ENCODE measurements at regions not wholly inside any gene's neighbourhood (a gene's known extent, or its start where the extent isn't known, plus 50 kb on each side); places are given as distances from the start of the nearest gene placed in this dataset.

GRCh38 chr3:16024548-16024947 lies 149.9 kb upstream of the GALNT15 start:
- TF ChIP-seq CTCF (IDR thresholded peaks at IDR 0.05) = no peak

GRCh38 chr3:16026753-16027152 lies 147.7 kb upstream of the GALNT15 start:
- TF ChIP-seq CTCF (IDR thresholded peaks at IDR 0.05) = no peak

- TF ChIP-seq CTCF (IDR thresholded peaks at IDR 0.05) = no peak
Measured at GRCh38 chr3:16028604-16029003, 145.9 kb upstream of the GALNT15 start.

- no peak for TF ChIP-seq CTCF (IDR thresholded peaks at IDR 0.05)
Measured at GRCh38 chr3:16030342-16030741, 144.1 kb upstream of the GALNT15 start.

- TF ChIP-seq CTCF (IDR thresholded peaks at IDR 0.05) = no peak
Measured at GRCh38 chr3:16031434-16031833, 143.0 kb upstream of the GALNT15 start.

GRCh38 chr3:16033889-16034687 lies 140.4 kb upstream of the GALNT15 start:
- no peak for TF ChIP-seq CTCF (IDR thresholded peaks at IDR 0.05)

GRCh38 chr3:16040991-16041390 lies 133.5 kb upstream of the GALNT15 start:
- TF ChIP-seq CTCF (IDR thresholded peaks at IDR 0.05) = no peak

Data from LNCAP (cell line).